Activated CD4-positive, alpha-beta T cell treated with anti-CD3 and anti-CD28 coated beads, Interleukin-2, amount 50 U/mL, for 4 hours (primary cell): ENCODE measurements at regions not wholly inside any gene's neighbourhood (a gene's known extent, or its start where the extent isn't known, plus 50 kb on each side); places are given as distances from the start of the nearest gene placed in this dataset.

Source experiments
- DNase-seq, 2 experiments: peaks; one replicate each; pipeline ENCODE4 v3.0.0-alpha.2; 2020

DNA sequence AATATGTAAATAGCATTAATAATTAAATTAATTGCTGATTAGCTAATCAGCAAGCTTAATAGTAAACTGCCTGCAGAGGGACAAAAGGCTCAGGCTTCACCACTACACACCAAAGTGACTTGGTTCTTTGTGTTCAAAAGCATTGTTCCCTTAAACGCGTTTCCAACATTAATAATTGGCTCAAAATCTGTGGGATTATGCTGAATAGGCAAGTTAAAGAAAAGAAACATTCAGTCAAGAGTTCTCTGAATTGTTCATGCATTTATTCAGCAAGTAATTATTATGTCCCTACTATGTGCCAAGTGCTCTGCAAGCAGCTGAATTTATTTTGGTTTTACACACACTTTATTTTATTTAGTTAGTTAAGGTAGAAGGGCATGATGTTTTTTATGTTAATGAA lies 558.5 kb upstream of the ARRDC4 start:
- no peak for DNase-seq

DNA sequence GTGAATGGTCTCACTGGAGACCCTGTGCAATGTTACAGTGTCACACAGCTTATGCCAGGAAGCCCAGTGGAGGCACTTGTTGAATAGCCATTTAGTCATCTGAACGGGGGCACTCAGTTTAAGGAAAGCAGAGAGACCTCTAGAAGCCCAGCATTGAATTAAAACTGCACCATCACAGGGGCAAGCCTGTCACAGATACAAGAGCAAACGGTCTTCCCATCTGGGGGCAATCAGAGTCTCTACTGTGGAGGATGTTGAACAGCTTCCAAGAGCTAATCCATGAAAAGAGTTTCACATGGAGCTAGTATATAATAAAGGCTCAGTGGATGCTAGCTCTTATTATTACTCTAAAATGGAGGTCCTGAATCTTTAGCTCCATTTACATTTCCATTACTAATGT lies 553.7 kb upstream of the ARRDC4 start:
- no peak for DNase-seq

- DNase-seq: no peak
Measured at GRCh38 chr15:97410897-97411575, 549.5 kb upstream of the ARRDC4 start.

- DNase-seq: no peak
Measured at GRCh38 chr15:97420130-97420529, 540.4 kb upstream of the ARRDC4 start.

- DNase-seq: no peak
Measured at GRCh38 chr15:97425596-97425995, 534.9 kb upstream of the ARRDC4 start.

DNA sequence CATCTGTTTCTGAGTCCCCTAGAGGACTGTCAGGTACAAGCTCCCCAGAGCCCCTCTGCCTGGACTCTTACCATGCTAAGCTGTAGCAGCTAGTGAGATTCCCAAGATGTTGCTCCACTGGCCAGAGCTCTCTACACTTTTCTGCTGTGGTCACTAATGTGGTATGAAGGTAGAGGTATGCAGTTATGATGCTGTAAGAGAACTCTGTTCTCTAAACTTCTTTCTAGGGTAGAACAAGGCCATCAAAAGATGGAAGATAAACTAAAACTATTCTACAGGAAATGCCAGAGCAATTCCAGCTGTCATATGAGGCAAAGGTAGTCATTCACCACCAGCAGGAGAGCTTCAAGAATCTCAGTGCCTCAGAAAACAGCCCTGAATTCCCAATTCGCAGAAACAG lies 517.4 kb upstream of the ARRDC4 start:
- DNase-seq: no peak

DNA sequence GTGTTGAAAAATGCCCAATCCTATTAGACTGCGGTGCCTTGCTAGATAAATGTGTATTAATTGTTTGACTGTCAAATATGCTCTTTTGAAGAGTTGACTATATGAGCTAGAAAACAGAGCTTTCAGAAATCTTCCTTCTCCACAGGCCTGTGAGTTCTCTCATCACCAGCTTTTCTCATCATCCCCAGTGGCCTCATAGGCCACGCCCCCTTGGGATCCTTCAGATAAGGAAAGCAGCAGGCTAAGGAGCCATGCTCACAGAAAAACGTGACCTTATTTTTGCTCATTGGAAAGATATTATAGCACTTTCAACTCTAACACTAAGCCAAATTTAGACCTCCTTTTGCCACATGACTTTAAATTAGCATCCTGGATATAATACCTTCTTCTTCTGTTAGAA lies 514.4 kb upstream of the ARRDC4 start:
- DNase-seq: no peak

DNA sequence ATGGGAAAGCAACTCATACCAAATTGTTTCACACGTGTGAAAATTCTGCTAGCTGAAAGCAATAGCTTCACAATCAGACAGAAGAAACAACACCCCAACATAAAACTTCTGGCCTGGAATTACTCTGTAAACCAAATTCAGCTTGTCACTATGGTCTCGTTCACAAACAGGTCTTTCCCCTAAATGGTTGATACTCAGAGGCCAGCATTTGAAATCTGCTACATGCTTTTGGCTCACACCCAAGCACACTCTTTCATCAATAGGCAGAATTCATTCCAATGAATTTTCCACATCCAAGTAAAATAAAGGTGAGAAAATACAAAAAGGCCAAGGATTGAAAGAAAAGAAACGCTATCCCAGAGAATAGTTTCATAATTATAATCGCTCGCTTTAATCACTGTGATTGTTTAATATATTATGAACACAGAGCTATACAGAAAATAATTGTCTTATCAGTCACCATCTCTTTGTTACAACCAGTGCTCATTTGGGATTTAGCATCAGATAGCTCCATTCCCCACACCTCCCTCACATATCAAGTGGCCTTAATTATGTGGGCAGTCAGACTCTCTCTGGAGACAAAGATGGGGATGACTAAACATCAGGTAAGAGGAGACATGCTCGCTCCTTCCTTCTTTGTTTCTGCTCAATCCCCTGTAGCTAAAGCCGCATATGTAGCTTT lies 503.8 kb upstream of the ARRDC4 start:
- no peak for DNase-seq

GRCh38 chr15:97457203-97457847 lies 503.2 kb upstream of the ARRDC4 start:
- no peak for DNase-seq

DNA sequence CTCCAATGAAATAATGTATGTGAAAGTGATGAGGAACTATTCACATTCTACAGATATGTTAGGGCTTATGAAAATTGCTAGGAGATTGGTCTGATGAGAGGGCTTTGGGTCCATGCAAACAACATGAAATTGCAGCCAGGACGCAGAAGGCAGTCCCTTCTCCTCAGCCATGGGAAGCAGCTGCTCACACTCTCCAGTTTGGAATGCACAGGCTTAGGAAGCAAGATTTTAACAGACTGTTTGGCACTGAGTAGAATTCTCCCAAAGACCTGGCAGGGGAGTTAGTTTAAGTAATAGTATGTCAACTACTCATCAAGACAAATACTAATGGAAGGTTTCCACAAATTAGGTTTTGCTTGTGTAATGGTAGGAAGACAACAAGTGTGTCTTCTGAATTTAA lies 500.7 kb upstream of the ARRDC4 start:
- DNase-seq: no peak

DNA sequence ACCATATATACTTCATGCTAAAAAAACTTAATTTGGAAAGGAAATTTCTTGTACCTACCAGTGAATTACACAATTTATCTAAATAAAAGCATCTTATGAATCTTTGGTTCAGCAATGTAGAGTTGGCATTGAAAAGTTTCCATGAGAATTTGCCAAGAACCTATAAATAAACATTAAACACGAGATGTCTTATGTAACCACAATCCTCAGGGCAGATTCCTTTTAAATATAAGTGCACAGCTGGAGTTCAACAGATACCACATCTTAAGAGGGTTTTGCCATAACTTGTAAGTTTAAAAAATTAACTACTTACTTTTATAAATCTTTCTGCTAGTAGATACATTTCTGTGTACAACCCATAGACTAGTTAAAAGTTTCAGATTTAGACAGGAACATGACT lies 499.3 kb upstream of the ARRDC4 start:
- no peak for DNase-seq

DNA sequence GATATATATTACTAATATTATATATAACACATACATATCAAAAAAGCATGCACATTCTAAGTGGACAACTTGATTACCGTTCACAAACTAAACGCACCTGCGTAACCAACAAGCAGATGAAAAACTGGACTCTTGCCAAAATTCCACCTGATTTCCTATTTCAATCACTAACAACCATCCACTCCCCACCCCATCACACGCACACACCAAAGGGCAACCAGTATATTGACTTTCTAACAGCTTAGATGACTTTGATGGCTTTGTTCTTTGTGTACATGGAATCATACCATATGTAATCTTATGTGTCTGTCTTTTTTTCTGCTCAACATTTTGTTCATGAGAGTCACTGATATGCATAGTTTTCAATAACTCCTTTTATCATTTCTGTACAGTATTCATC lies 496.8 kb upstream of the ARRDC4 start:
- DNase-seq: no peak

DNA sequence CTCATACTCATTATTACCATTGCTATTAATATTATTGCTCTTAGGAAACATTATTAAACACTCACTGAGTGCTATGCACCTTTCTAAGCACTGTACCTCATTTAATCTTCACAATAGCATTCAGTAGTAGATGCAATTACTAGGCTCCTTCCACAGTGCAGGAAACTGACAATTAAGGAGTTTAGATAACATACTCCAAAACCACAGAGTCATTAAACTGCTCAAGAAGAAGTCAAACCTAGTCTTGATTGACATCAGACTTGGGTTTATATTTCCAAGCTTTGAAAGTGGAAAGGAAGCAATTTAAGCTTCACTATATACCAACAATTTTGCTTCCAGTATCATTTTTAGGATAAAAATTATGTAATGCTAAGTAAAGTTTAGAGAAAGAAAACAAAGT lies 490.1 kb upstream of the ARRDC4 start:
- DNase-seq: no peak

DNA sequence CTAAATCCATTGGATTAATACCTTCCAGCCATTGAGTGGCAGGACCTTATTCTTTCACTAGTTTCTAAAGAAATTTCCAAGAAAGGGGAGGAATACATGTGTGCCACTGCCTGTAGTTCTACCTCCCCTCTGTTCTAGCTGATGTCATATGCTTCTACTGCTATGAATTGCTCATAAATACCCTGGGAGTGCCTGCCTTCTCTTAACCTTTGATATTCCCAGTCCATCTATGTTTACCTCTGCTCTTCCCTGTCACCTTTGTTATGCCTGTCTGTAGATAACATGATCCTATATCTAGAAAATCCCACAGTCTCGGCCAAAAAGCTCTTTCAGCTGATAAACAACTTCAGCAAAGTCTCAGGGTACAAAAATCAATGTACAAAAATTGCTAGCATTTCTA lies 486.9 kb upstream of the ARRDC4 start:
- DNase-seq: no peak

GRCh38 chr15:97479957-97480356 lies 480.5 kb upstream of the ARRDC4 start:
- no peak for DNase-seq

- DNase-seq: no peak
Measured at GRCh38 chr15:97482521-97482920, 478.0 kb upstream of the ARRDC4 start.

GRCh38 chr15:97483232-97483631 lies 477.3 kb upstream of the ARRDC4 start:
- DNase-seq: no peak

DNA sequence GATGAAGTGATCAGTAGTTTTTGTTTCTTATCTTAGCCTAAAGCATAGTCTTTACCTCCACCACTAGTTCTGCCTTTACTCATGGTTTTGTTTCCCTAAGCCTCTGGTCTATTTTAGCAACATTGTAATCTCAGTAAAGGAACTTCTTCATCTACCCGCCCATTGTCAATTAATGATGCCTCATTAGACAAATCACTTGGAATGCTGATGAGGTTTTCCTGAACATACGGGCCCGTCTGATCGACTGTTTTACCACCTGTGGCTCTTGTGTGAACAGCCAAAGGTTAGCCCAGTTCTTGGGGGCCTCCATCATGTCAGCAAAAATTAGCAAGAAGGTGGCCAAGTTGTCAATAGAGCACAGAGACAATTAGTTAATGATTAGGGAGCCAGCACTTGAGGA lies 470.1 kb upstream of the ARRDC4 start:
- no peak for DNase-seq

DNA sequence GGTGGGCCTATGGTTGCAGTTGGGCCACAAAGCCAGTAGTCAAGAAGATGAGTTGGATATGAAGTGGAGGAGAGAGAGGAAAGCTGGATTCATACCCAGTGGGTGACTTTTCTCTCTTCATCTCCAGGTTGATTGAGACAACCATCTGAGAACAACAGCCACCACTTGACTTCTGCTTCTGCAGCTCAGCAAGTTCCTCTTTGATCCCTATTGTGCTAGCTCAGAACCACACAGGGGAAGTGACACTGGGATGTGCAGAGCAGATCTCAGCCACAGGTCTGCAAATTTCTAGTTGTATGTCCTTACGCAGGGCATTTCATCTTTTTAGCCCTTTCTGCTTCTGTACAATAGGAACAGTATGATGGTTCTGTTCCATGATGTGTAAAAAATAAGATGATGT lies 459.2 kb upstream of the ARRDC4 start:
- DNase-seq: no peak

GRCh38 chr15:97502038-97502437 lies 458.5 kb upstream of the ARRDC4 start:
- no peak for DNase-seq

DNA sequence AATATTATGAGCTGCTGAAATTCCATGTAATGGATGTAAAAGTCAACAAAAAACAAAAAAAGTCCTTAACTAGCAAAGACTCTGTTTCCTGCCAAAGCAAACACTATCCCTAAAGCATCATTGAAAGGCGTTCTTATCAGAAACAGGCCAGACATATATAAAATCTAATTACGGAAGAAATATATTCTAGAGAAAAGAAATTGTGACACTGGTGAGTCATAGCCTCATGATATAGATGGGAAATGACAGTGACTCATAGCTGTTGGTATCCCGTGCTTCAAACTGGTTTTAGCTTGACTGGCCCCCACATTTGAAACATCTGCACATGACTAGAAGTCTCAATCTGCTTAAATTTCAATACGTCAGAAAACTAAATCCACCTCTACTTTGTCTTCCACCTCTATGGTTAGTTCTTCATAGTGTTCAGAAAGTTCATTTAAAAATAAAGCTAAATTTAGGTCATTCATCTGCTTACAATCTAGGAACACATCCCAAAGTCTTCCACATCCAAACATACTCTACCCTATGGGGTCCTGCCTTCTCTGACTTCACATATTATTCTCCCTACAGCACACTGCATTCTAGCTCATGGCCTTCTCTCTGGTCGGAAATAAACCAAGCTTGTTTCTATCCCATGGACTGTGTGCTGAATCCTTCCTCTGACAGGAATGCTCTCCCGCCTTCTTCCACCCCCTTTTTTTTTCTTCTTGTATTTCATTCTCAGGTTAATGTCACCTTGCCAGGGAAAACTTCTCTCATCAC lies 456.3 kb upstream of the ARRDC4 start:
- no peak for DNase-seq

DNA sequence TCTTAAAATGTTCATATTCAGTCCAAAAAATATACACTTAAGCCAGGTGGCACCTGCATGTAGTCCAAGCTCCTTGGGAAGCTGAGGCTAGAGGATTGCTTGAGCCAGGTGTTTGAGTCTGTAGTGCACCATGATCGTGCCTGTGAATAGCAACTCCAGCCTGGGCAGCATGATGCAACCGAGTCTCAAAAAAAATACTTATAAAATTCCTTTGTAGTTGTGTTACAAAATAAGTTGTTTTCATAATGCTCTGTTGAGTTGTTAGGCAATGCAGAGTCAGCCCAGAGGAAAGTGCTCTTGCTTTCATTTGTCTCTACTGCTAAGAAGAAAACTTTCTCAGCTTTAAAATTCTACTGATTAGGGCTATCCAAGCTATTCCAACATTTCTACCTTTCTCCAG lies 442.8 kb upstream of the ARRDC4 start:
- DNase-seq: no peak

DNA sequence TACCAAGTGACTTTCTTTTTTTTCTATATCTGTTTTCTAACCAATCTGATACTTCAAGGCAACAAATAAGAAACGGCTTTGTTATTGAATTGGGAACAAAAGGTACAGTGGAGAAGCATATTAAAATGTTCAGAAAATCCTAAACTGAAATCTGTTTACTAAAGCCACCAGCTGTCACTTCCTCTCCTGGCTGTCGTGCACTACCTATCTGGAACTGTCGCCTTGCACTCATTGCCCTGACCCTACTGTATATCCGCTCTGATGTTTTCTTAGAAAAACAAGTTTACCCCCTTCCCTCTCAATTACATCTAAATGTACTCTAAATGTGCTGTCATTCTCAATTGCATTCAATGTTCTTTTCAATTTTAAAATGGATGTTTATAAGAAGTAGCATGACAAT lies 439.8 kb upstream of the ARRDC4 start:
- DNase-seq: no peak
